Neural cell (in vitro differentiated cells): ENCODE measurements at regions not wholly inside any gene's neighbourhood (a gene's known extent, or its start where the extent isn't known, plus 50 kb on each side); places are given as distances from the start of the nearest gene placed in this dataset.

Source experiments
- H2AFZ ChIP-seq: fragments of 200-600, 300-800 bp; sonication (generic), shearing (Covaris generic); 2 replicates; pipeline ENCODE4 v1.6.0; 2014; ENCODE audit warnings: low read depth, mild to moderate bottlenecking, antibody characterized with exemption, low read length, moderate library complexity
- H3F3A ChIP-seq: fragments of 200-600 bp; shearing (Covaris generic); 2 replicates; pipeline ENCODE4 v1.6.1; 2016; ENCODE audit warnings: mild to moderate bottlenecking, moderate library complexity, mixed read lengths, antibody characterized with exemption, low read length; ENCODE audit not compliant: insufficient read depth, poor library complexity, severe bottlenecking
- H3K27ac ChIP-seq: fragments of 200-600, 300-800 bp; sonication (generic), shearing (Covaris generic); 2 replicates; pipeline ENCODE4 v1.5.1; 2014; ENCODE audit warnings: mild to moderate bottlenecking, low read length, moderate library complexity
- H3K27me3 ChIP-seq: fragments of 300-800, 200-600 bp; sonication (generic), shearing (Covaris generic); 2 replicates; pipeline ENCODE4 v1.6.0; 2014; ENCODE audit warnings: mild to moderate bottlenecking, low read depth, low read length, moderate library complexity; ENCODE audit not compliant: insufficient read depth
- H3K36me3 ChIP-seq: fragments of 300-800, 200-600 bp; sonication (generic), shearing (Covaris generic); 2 replicates; pipeline ENCODE4 v1.5.1; 2014; ENCODE audit warnings: mild to moderate bottlenecking, antibody characterized with exemption, low read length, moderate library complexity; ENCODE audit not compliant: insufficient read depth
- H3K4me2 ChIP-seq: fragments of 300-800, 200-600 bp; sonication (generic), shearing (Covaris generic); 2 replicates; pipeline ENCODE4 v1.6.0; 2014; ENCODE audit warnings: mild to moderate bottlenecking, low read length
- H3K4me3 ChIP-seq: fragments of 300-800, 200-600 bp; sonication (generic), shearing (Covaris generic); 2 replicates; pipeline ENCODE4 v1.5.1; 2014; ENCODE audit warnings: mild to moderate bottlenecking, low read length, moderate library complexity
- H3K79me2 ChIP-seq: fragments of 200-600 bp; shearing (Covaris generic); replicated peaks from 2 replicates; pipeline ENCODE4 v1.6.0; 2014; ENCODE audit warnings: mild to moderate bottlenecking, low read length, moderate library complexity; ENCODE audit not compliant: insufficient read depth
- H3K9ac ChIP-seq: fragments of 300-800, 200-600 bp; sonication (generic), shearing (Covaris generic); 2 replicates; pipeline ENCODE4 v1.6.1; 2016; ENCODE audit warnings: mild to moderate bottlenecking, low read length, mixed read lengths
- H3K9me2 ChIP-seq: fragments of 200-600 bp; shearing (Covaris generic); 2 replicates; pipeline ENCODE4 v1.6.1; 2016; ENCODE audit warnings: mild to moderate bottlenecking, low read length, mixed read lengths; ENCODE audit not compliant: insufficient read depth
- H3K9me3 ChIP-seq: fragments of 200-600, 300-800 bp; sonication (generic), shearing (Covaris generic); 2 replicates; pipeline ENCODE4 v1.6.1; 2016; ENCODE audit warnings: mild to moderate bottlenecking, mixed run types, low read length, moderate library complexity, mixed read lengths
- H4K20me1 ChIP-seq: fragments of 200-600 bp; shearing (Covaris generic); 2 replicates; pipeline ENCODE4 v1.6.1; 2016; ENCODE audit warnings: mild to moderate bottlenecking, mixed run types; ENCODE audit not compliant: insufficient read depth
- EP300 ChIP-seq: fragments of 450-650 bp; conservative IDR thresholded peaks from 2 replicates; pipeline ENCODE4 v1.6.1; 2014; ENCODE audit warnings: antibody characterized with exemption, mild to moderate bottlenecking, moderate library complexity; ENCODE audit not compliant: poor library complexity, severe bottlenecking
- EZH2 ChIP-seq: fragments of 200-600, 300-800 bp; shearing (Covaris generic), sonication (generic); IDR thresholded peaks from 2 replicates; pipeline ENCODE4 v1.6.1; 2014; ENCODE audit warnings: antibody characterized with exemption, low read length, borderline replicate concordance, mild to moderate bottlenecking; ENCODE audit not compliant: insufficient read depth, poor library complexity, severe bottlenecking
- MXI1 ChIP-seq: fragments of 450-650 bp; conservative IDR thresholded peaks from 2 replicates; pipeline ENCODE4 v1.6.1; 2014; ENCODE audit warnings: antibody characterized with exemption, mild to moderate bottlenecking; ENCODE audit not compliant: poor library complexity, severe bottlenecking
- POLR2AphosphoS5 ChIP-seq: IDR thresholded peaks from 2 replicates; pipeline ENCODE4 v1.6.1; 2012
- RAD21 ChIP-seq: fragments of 450-650 bp; conservative IDR thresholded peaks from 2 replicates; pipeline ENCODE4 v1.6.1; 2014; ENCODE audit warnings: antibody characterized with exemption, mild to moderate bottlenecking, moderate library complexity
- REST ChIP-seq: IDR thresholded peaks from 2 replicates; pipeline ENCODE4 v1.6.1; 2012; ENCODE audit warnings: borderline replicate concordance
- SMC3 ChIP-seq: fragments of 450-650 bp; conservative IDR thresholded peaks from 2 replicates; pipeline ENCODE4 v1.6.1; 2014; ENCODE audit warnings: antibody characterized with exemption, mild to moderate bottlenecking, moderate library complexity; ENCODE audit not compliant: poor library complexity
- TAF1 ChIP-seq: IDR thresholded peaks from 2 replicates; pipeline ENCODE4 v1.6.1; 2012; ENCODE audit warnings: low read depth
- TF ChIP-seq, protein P1 (sequence below): fragments of 450-650 bp; IDR thresholded peaks from 2 replicates; pipeline ENCODE4 v1.5.1; 2014; ENCODE audit warnings: antibody characterized with exemption, mild to moderate bottlenecking, moderate library complexity; ENCODE audit not compliant: poor library complexity, severe bottlenecking

DNA sequence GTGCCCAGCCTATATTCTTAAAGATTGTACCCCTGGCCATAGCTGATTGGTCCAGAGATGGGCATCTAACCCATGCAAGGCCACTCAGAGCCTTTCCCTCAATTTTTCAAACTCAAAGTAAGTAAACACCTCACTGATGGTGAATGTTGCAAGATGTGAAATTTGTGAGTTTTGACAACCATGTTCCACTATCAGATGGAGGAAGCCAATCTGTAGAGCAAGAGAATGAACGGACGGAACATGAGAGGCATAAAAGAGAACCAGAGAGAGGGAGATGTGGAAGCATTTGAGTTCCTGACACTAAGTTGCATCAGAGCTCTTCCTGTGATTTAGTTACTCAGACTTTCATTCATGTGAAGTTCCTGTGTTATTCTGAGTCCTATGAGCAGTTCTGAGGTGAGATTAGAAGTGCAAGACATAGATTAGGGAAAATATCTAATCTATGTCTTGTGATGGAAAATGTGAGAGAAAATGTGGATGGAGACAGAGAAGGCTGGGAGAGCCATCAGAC lies 73.3 kb downstream of the PRSS23 start:
- H3K9ac ChIP-seq: no peak overlapping the region
- no peak overlapping the region for H2AFZ ChIP-seq
- H3K9me2 ChIP-seq: no peaks in the 10 kb centered on the region
- H3F3A ChIP-seq: no peaks in the 10 kb centered on the region
- H3K4me2 ChIP-seq: no peak overlapping the region
- no peak for TF ChIP-seq EZH2
- no peak for TF ChIP-seq TAF1
- H3K36me3 ChIP-seq: no peaks in the 10 kb centered on the region
- no peaks in the 10 kb centered on the region for H3K27me3 ChIP-seq
- no peak overlapping the region for H3K4me3 ChIP-seq
- H3K27ac ChIP-seq: no peak overlapping the region
- no peaks in the 10 kb centered on the region for H4K20me1 ChIP-seq
- no peaks in the 10 kb centered on the region for H3K9me3 ChIP-seq
- no peaks in the 10 kb centered on the region for H3K79me2 ChIP-seq

DNA sequence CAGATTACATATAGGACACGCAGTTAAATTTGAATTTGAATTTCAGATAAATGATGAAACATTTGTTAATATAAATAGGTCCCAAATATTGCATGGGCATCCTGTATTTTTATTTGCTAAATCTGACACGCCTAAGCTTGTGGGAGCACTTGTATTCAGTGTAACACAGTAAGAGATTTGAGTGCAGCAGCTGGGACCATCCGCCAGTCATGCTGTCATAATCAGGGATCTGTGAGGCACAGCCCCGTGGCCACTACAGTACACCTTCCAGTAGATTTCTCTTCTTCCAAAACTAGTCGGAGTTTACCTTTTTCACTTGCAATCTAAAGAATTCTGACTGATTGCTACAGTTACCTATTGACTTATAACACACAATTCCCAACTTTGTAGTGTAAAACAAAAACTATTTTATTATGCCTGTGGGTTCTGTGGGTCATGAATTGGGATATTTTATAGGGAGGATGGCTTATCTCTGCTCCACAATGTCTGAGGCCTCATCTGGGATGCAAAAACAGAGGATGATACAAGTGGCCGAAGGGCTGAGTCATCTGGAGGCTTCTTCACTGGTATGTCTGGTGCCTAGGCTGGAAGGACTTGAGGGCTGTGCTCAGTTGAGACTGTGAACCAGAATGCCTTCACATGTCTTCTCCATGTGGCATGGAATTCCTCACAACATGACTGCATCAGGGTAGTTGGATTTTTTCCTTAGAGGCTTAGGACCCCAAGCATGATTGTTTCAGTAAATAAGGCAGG lies 74.1 kb downstream of the PRSS23 start:
- Histone ChIP-seq H3K4me3 (no peak overlapping the region), H3K9me3 (no peaks in the 10 kb centered on the region), H3K27me3 (no peaks in the 10 kb centered on the region), H3K27ac (no peak overlapping the region), H3K79me2 (no peaks in the 10 kb centered on the region), H4K20me1 (no peaks in the 10 kb centered on the region), H3K9me2 (no peaks in the 10 kb centered on the region), H2AFZ (no peak overlapping the region), H3K9ac (no peak overlapping the region), H3K36me3 (no peaks in the 10 kb centered on the region), H3F3A (no peaks in the 10 kb centered on the region), H3K4me2 (no peak overlapping the region)
- TF ChIP-seq, protein P1, sequence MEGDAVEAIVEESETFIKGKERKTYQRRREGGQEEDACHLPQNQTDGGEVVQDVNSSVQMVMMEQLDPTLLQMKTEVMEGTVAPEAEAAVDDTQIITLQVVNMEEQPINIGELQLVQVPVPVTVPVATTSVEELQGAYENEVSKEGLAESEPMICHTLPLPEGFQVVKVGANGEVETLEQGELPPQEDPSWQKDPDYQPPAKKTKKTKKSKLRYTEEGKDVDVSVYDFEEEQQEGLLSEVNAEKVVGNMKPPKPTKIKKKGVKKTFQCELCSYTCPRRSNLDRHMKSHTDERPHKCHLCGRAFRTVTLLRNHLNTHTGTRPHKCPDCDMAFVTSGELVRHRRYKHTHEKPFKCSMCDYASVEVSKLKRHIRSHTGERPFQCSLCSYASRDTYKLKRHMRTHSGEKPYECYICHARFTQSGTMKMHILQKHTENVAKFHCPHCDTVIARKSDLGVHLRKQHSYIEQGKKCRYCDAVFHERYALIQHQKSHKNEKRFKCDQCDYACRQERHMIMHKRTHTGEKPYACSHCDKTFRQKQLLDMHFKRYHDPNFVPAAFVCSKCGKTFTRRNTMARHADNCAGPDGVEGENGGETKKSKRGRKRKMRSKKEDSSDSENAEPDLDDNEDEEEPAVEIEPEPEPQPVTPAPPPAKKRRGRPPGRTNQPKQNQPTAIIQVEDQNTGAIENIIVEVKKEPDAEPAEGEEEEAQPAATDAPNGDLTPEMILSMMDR: no peak
- no peak for TF ChIP-seq EZH2
- no peak for TF ChIP-seq POLR2AphosphoS5
- TF ChIP-seq RAD21: no peak
- no peak for TF ChIP-seq MXI1
- TF ChIP-seq REST: no peak
- TF ChIP-seq SMC3: no peak
- TF ChIP-seq TAF1: no peak
- no peak for TF ChIP-seq EP300
